SU-DHL-6 (cell line): ENCODE measurements at regions not wholly inside any gene's neighbourhood (a gene's known extent, or its start where the extent isn't known, plus 50 kb on each side); places are given as distances from the start of the nearest gene placed in this dataset.
A peak's percentile ranks its signal among the peaks of the same experiment; 100 is the strongest.

ENCODE experiments used
- H2AFZ ChIP-seq: fragments of 200-600 bp; sonication (generic); 2 replicates; pipeline ENCODE4 v1.6.1; 2014; ENCODE audit warnings: low read depth, mild to moderate bottlenecking, moderate library complexity, mixed read lengths, antibody characterized with exemption, low read length; ENCODE audit not compliant: severe bottlenecking
- H3F3A ChIP-seq: fragments of 200-600 bp; shearing (Covaris generic); 2 replicates; pipeline ENCODE4 v1.6.0; 2016; ENCODE audit warnings: antibody characterized with exemption, mild to moderate bottlenecking; ENCODE audit not compliant: insufficient read depth
- H3K27ac ChIP-seq: fragments of 200-600 bp; sonication (generic); 2 replicates; pipeline ENCODE4 v1.5.1; 2016; ENCODE audit warnings: low read depth, mild to moderate bottlenecking, low read length, moderate library complexity, mixed read lengths
- H3K27me3 ChIP-seq: fragments of 200-600 bp; sonication (generic), shearing (Covaris generic); 2 replicates; pipeline ENCODE4 v1.6.0; 2014; ENCODE audit warnings: mild to moderate bottlenecking, low read length
- H3K36me3 ChIP-seq: fragments of 200-600 bp; sonication (generic); 2 replicates; pipeline ENCODE4 v1.6.1; 2014; ENCODE audit warnings: mild to moderate bottlenecking, low read length, mixed read lengths
- H3K4me2 ChIP-seq: fragments of 300-600, 200-600 bp; shearing (Covaris generic), sonication (generic); 2 replicates; pipeline ENCODE4 v1.6.0; 2014; ENCODE audit warnings: low read length, low read depth, mild to moderate bottlenecking; ENCODE audit not compliant: poor library complexity, severe bottlenecking
- H3K4me3 ChIP-seq: fragments of 200-600 bp; sonication (generic); 2 replicates; pipeline ENCODE4 v1.5.1; 2014; ENCODE audit warnings: antibody characterized with exemption, low read length, mild to moderate bottlenecking, mixed read lengths; ENCODE audit not compliant: insufficient read depth, poor library complexity, severe bottlenecking
- H3K79me2 ChIP-seq: fragments of 200-600 bp; sonication (generic); 2 replicates; pipeline ENCODE4 v1.6.1; 2014; ENCODE audit warnings: mild to moderate bottlenecking, low read length, moderate library complexity; ENCODE audit not compliant: insufficient read depth
- H3K9ac ChIP-seq: fragments of 200-600 bp; sonication (generic); 2 replicates; pipeline ENCODE4 v1.7.0; 2014; ENCODE audit warnings: mild to moderate bottlenecking, low read length
- H3K9me2 ChIP-seq: fragments of 200-600 bp; sonication (generic); replicated peaks from 2 replicates; pipeline ENCODE4 v1.6.1; 2014; ENCODE audit warnings: low read length; ENCODE audit not compliant: insufficient read depth
- H3K9me3 ChIP-seq: fragments of 200-600 bp; sonication (generic); 2 replicates; pipeline ENCODE4 v1.6.1; 2014; ENCODE audit warnings: low read length, mixed read lengths; ENCODE audit not compliant: insufficient read depth
- H4K20me1 ChIP-seq: fragments of 200-600 bp; sonication (generic); 2 replicates; pipeline ENCODE4 v1.6.1; 2014; ENCODE audit warnings: low read depth, mild to moderate bottlenecking, antibody characterized with exemption, low read length, moderate library complexity, mixed read lengths
- EZH2phosphoT487 ChIP-seq: fragments of 200-600 bp; sonication (generic), shearing (Covaris generic); conservative IDR thresholded peaks from 2 replicates; pipeline ENCODE4 v1.6.1; 2018; ENCODE audit warnings: mild to moderate bottlenecking, antibody characterized with exemption, low read length, moderate library complexity, mixed read lengths
- TF ChIP-seq, protein P1 (sequence below): fragments of 200-600 bp; sonication (generic); IDR thresholded peaks from one replicate; pipeline ENCODE4 v1.5.1; 2017; ENCODE audit warnings: antibody characterized with exemption, mild to moderate bottlenecking, low read length, moderate library complexity; ENCODE audit not compliant: insufficient read depth, poor library complexity, severe bottlenecking

DNA sequence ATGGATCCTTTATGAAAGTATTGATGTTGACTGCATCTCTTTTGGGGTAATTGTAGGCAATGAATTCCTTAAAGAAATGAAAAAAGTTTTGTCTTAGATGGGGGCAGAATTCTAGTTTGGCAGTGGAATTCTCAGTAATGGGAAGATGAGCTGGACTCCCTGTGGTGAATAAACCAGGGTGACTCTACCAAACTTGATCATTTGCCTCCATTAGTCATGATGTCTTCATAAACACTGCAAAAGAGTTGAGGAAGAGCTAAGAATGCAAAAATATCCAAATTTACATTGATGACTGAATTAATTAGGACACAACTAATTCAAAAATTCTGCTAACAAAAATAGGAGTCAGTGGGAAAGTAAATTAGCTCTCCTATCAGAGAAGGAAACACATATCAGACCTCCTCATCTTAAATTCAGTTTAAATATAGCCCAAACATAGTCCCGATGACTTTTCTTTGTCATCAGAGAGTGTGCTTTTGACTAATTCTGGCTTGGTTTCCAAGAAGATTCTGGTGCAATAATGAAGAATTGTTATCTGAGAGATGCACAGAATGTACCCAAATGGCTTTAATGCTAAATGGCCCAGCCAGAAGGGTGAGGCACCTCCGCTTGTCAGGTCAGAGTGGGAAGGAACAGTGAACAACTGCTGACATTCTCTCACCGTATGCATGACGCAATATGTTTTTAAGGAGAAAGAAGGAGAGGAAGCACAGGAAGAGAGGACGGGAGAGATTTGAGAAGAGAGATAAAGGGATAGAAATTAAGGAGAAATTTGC is 525.1 kb downstream of the LMO4 start:
- Histone ChIP-seq H3K27ac (no peak overlapping the region), H3K9me2 (no peaks in the 10 kb centered on the region), H3K9me3 (no peaks in the 10 kb centered on the region; the same call in 1 of the 2 replicates), H3F3A (no peaks in the 10 kb centered on the region), H3K9ac (no peak overlapping the region), H4K20me1 (no peaks in the 10 kb centered on the region), H2AFZ (no peak overlapping the region), H3K4me2 (no peak overlapping the region), H3K27me3 (no peaks in the 10 kb centered on the region), H3K36me3 (peaks cover under 1% of the 10 kb centered on the region; the same call in 1 of the 2 replicates), H3K79me2 (no peaks in the 10 kb centered on the region), H3K4me3 (no peak overlapping the region)
- TF ChIP-seq EZH2phosphoT487, result no peak
- TF ChIP-seq, protein P1, sequence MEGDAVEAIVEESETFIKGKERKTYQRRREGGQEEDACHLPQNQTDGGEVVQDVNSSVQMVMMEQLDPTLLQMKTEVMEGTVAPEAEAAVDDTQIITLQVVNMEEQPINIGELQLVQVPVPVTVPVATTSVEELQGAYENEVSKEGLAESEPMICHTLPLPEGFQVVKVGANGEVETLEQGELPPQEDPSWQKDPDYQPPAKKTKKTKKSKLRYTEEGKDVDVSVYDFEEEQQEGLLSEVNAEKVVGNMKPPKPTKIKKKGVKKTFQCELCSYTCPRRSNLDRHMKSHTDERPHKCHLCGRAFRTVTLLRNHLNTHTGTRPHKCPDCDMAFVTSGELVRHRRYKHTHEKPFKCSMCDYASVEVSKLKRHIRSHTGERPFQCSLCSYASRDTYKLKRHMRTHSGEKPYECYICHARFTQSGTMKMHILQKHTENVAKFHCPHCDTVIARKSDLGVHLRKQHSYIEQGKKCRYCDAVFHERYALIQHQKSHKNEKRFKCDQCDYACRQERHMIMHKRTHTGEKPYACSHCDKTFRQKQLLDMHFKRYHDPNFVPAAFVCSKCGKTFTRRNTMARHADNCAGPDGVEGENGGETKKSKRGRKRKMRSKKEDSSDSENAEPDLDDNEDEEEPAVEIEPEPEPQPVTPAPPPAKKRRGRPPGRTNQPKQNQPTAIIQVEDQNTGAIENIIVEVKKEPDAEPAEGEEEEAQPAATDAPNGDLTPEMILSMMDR, result no peak

DNA sequence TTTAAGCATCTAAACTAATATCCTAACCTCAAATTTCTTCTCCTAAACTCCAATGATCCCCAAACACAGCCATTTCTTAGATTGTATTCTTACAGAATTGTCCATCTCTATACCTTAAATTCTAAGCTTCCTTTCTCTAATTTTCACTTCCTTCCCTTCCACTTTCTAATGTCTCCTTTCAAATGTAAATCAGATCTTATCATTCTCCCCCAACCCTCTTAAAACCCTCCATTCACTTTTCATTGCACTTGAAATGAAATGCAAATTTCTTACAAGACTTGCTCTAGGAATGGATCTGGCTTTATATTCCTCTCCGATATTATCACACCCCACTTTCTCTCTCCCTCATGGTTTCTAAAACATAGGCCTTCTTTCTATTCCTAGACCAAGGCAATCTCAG is 534.6 kb downstream of the LMO4 start:
- H3K27ac ChIP-seq, result no peak overlapping the region
- no peak overlapping the region for H3K4me3 ChIP-seq
- no peak for TF ChIP-seq EZH2phosphoT487
- TF ChIP-seq, protein P1, result no peak
- H3K79me2 ChIP-seq, result no peaks in the 10 kb centered on the region
- no peaks in the 10 kb centered on the region for H3K27me3 ChIP-seq
- H3K4me2 ChIP-seq, result no peak overlapping the region
- H3K9me3 ChIP-seq, result peaks cover 5% of the 10 kb centered on the region; the same call in 1 of the 2 replicates
- H3K36me3 ChIP-seq, result peaks cover 7% of the 10 kb centered on the region; the same call in 1 of the 2 replicates
- no peak overlapping the region for H3K9ac ChIP-seq
- no peak overlapping the region for H2AFZ ChIP-seq
- no peaks in the 10 kb centered on the region for H4K20me1 ChIP-seq
- 0 out of 2 replicates have a peak, but pooled peaks cover 5% of the 10 kb centered on the region for H3F3A ChIP-seq
- no peaks in the 10 kb centered on the region for H3K9me2 ChIP-seq

DNA sequence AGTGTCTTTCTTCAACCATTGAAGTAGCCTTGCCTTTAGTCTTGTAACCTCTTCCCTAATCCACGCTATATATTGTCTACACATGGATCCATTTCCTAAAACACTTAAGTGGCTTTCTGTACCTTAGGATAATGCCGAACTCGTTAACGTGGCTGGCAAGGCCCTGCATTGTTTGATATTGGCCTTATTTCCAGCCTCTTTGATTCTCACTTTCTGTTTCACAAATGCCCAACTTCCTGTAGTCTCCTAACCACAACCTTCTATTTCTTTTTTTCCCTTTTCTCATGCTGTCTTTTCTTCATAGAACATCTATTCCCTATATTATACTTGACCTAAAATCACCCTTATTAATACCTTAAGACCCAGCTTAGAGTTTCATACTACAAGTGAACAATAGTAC is 536.0 kb downstream of the LMO4 start:
- no peak for TF ChIP-seq EZH2phosphoT487
- TF ChIP-seq, protein P1, result no peak
- Histone ChIP-seq H3K9me3 (peaks cover 5% of the 10 kb centered on the region; the same call in 1 of the 2 replicates), H4K20me1 (no peaks in the 10 kb centered on the region), H3K9me2 (no peaks in the 10 kb centered on the region), H3K36me3 (0 out of 2 replicates have a peak, but pooled peaks cover 3% of the 10 kb centered on the region), H3K4me2 (peak overlapping the region; percentile 34), H3K27ac (peak overlapping the region; percentile 28; the same call in 1 of the 2 replicates), H2AFZ (peak overlapping the region; percentile 37), H3K79me2 (no peaks in the 10 kb centered on the region), H3K27me3 (no peaks in the 10 kb centered on the region), H3F3A (0 out of 2 replicates have a peak, but pooled peaks cover 5% of the 10 kb centered on the region), H3K4me3 (no peak overlapping the region), H3K9ac (no peak overlapping the region)
